ENCODE measurements at regions not wholly inside any gene's neighbourhood (a gene's known extent, or its start where the extent isn't known, plus 50 kb on each side); places are given as distances from the start of the nearest gene placed in this dataset.

GRCh38 chr4:24032371-24032989 is 142.6 kb upstream of the PPARGC1A start:
- no peaks in the 10 kb centered on the region for H3F3A ChIP-seq (ENCODE audit: insufficient read depth, low read length)
- no peak overlapping the region for H3K4me3 ChIP-seq (ENCODE audit: low read depth, low read length, poor library complexity, severe bottlenecking)
- no peak overlapping the region for H2AFZ ChIP-seq (ENCODE audit: low read length)
- H3K27ac ChIP-seq (ENCODE audit: low read depth, low read length, poor library complexity, severe bottlenecking) = no peak overlapping the region
- no peaks in the 10 kb centered on the region for H4K20me1 ChIP-seq (ENCODE audit: insufficient read depth, low read length)
- no peaks in the 10 kb centered on the region for H3K4me1 ChIP-seq (ENCODE audit: insufficient read depth, low read length, severe bottlenecking)
- no peaks in the 10 kb centered on the region for H3K9me2 ChIP-seq (ENCODE audit: low read depth, low read length)
- TF ChIP-seq EZH2 (IDR thresholded peaks at IDR 0.05; ENCODE audit: borderline replicate concordance, low read length) = no peak
- TF ChIP-seq, protein P1, sequence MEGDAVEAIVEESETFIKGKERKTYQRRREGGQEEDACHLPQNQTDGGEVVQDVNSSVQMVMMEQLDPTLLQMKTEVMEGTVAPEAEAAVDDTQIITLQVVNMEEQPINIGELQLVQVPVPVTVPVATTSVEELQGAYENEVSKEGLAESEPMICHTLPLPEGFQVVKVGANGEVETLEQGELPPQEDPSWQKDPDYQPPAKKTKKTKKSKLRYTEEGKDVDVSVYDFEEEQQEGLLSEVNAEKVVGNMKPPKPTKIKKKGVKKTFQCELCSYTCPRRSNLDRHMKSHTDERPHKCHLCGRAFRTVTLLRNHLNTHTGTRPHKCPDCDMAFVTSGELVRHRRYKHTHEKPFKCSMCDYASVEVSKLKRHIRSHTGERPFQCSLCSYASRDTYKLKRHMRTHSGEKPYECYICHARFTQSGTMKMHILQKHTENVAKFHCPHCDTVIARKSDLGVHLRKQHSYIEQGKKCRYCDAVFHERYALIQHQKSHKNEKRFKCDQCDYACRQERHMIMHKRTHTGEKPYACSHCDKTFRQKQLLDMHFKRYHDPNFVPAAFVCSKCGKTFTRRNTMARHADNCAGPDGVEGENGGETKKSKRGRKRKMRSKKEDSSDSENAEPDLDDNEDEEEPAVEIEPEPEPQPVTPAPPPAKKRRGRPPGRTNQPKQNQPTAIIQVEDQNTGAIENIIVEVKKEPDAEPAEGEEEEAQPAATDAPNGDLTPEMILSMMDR (IDR thresholded peaks at IDR 0.05; ENCODE audit: low read length) = 0 out of 2 replicates have a peak, but pooled peaks have one; percentile 5
- no peak overlapping the region for H3K9ac ChIP-seq (ENCODE audit: low read length)
- H3K27me3 ChIP-seq (ENCODE audit: insufficient read depth, low read length) = no peaks in the 10 kb centered on the region
- no peaks in the 10 kb centered on the region for H3K36me3 ChIP-seq (ENCODE audit: insufficient read depth, low read length)
- no peaks in the 10 kb centered on the region for H3K9me3 ChIP-seq (ENCODE audit: low read length)
- H3K79me2 ChIP-seq (ENCODE audit: insufficient read depth, low read length) = no peaks in the 10 kb centered on the region
- H3K4me2 ChIP-seq (ENCODE audit: low read length) = no peak overlapping the region

DNA sequence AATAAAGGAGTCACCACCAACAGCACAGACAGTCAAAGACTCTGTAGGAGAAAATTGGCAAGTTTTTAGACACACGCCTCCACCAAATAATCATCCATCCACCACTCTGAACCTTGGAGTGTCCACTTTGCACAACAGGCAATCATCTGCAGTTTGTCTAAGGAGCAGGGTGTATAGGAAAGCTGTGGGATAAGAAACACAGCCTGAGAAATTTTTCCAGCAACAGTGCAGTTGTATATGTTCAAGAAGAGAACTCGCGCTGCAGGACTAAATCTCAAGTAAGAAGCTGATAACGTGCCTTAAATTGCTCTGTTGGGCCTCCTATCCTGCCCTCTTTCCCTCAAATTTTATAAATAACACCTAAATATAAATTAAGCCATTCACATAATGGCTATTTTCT is 136.7 kb upstream of the PPARGC1A start:
- H3K4me3 ChIP-seq (ENCODE audit: low read depth, low read length, poor library complexity, severe bottlenecking) = no peak overlapping the region
- no peak overlapping the region for H3K9ac ChIP-seq (ENCODE audit: low read length)
- H3K4me1 ChIP-seq (ENCODE audit: insufficient read depth, low read length, severe bottlenecking) = no peaks in the 10 kb centered on the region
- no peaks in the 10 kb centered on the region for H4K20me1 ChIP-seq (ENCODE audit: insufficient read depth, low read length)
- H3K79me2 ChIP-seq (ENCODE audit: insufficient read depth, low read length) = no peaks in the 10 kb centered on the region
- H2AFZ ChIP-seq (ENCODE audit: low read length) = no peak overlapping the region
- no peak for TF ChIP-seq EZH2 (IDR thresholded peaks at IDR 0.05; ENCODE audit: borderline replicate concordance, low read length)
- TF ChIP-seq, protein P1 (IDR thresholded peaks at IDR 0.05; ENCODE audit: low read length) = no peak
- H3K9me3 ChIP-seq (ENCODE audit: low read length) = no peaks in the 10 kb centered on the region
- H3K9me2 ChIP-seq (ENCODE audit: low read depth, low read length) = no peaks in the 10 kb centered on the region
- no peaks in the 10 kb centered on the region for H3F3A ChIP-seq (ENCODE audit: insufficient read depth, low read length)
- no peak overlapping the region for H3K27ac ChIP-seq (ENCODE audit: low read depth, low read length, poor library complexity, severe bottlenecking)
- no peak overlapping the region for H3K4me2 ChIP-seq (ENCODE audit: low read length)
- no peaks in the 10 kb centered on the region for H3K36me3 ChIP-seq (ENCODE audit: insufficient read depth, low read length)
- H3K27me3 ChIP-seq (ENCODE audit: insufficient read depth, low read length) = no peaks in the 10 kb centered on the region

GRCh38 chr4:24024605-24025004 is 134.8 kb upstream of the PPARGC1A start:
- no peak overlapping the region for H3K4me3 ChIP-seq (ENCODE audit: low read depth, low read length, poor library complexity, severe bottlenecking)
- no peaks in the 10 kb centered on the region for H3K4me1 ChIP-seq (ENCODE audit: insufficient read depth, low read length, severe bottlenecking)
- no peaks in the 10 kb centered on the region for H3K27me3 ChIP-seq (ENCODE audit: insufficient read depth, low read length)
- no peaks in the 10 kb centered on the region for H3K9me3 ChIP-seq (ENCODE audit: low read length)
- no peaks in the 10 kb centered on the region for H3K79me2 ChIP-seq (ENCODE audit: insufficient read depth, low read length)
- TF ChIP-seq, protein P1 (IDR thresholded peaks at IDR 0.05; ENCODE audit: low read length) = no peak
- no peak for TF ChIP-seq EZH2 (IDR thresholded peaks at IDR 0.05; ENCODE audit: borderline replicate concordance, low read length)
- H3K4me2 ChIP-seq (ENCODE audit: low read length) = no peak overlapping the region
- H2AFZ ChIP-seq (ENCODE audit: low read length) = no peak overlapping the region
- no peak overlapping the region for H3K9ac ChIP-seq (ENCODE audit: low read length)
- no peaks in the 10 kb centered on the region for H3K36me3 ChIP-seq (ENCODE audit: insufficient read depth, low read length)
- H3K9me2 ChIP-seq (ENCODE audit: low read depth, low read length) = no peaks in the 10 kb centered on the region
- no peaks in the 10 kb centered on the region for H4K20me1 ChIP-seq (ENCODE audit: insufficient read depth, low read length)
- no peak overlapping the region for H3K27ac ChIP-seq (ENCODE audit: low read depth, low read length, poor library complexity, severe bottlenecking)
- H3F3A ChIP-seq (ENCODE audit: insufficient read depth, low read length) = no peaks in the 10 kb centered on the region

All from OCI-LY1 (cell line).